ENCODE measurements at regions not wholly inside any gene's neighbourhood (a gene's known extent, or its start where the extent isn't known, plus 50 kb on each side); places are given as distances from the start of the nearest gene placed in this dataset.

GRCh38 chr3:161555320-161555719 lies 58.7 kb downstream of the OTOL1 start:
- H3K27ac Mint-ChIP-seq, result no peak overlapping the region
- peaks cover 35% of the 10 kb centered on the region for H3K27me3 Mint-ChIP-seq
- no peak for ATAC-seq
- H3K9me3 ChIP-seq (ENCODE audit: control insufficient read depth, low read length, poor library complexity, severe bottlenecking), result no peaks in the 10 kb centered on the region
- H3K4me3 Mint-ChIP-seq, result no peak overlapping the region
- H3K36me3 Mint-ChIP-seq (ENCODE audit: low read depth), result no peaks in the 10 kb centered on the region
- H3K4me1 Mint-ChIP-seq, result no peaks in the 10 kb centered on the region
- DNase-seq, result no peak

DNA sequence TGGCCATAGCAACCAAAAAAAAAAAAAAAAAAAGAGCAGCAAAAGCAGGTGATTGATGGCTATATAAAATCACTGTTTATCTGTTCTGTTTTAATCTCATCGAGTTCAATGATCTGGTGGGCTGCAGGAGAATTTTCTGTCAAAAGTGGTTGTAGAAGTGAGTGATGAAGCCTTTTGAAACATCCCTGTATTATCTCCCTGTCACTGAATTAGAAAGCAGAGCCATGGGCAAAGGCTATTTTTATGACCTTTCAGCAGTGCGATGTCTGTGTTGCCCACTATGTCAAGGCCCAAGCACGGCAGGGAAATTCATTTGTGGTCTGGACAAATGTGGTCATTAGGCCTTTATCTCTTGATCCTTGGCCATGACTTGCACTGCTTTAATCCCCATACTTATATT lies 59.9 kb downstream of the OTOL1 start:
- Mint-ChIP-seq H3K4me3 (no peak overlapping the region), H3K27ac (no peak overlapping the region), H3K27me3 (peaks cover 35% of the 10 kb centered on the region), H3K36me3 (ENCODE audit: low read depth) (no peaks in the 10 kb centered on the region), H3K4me1 (no peaks in the 10 kb centered on the region)
- no peaks in the 10 kb centered on the region for H3K9me3 ChIP-seq (ENCODE audit: control insufficient read depth, low read length, poor library complexity, severe bottlenecking)
- no peak for DNase-seq
- ATAC-seq, result no peak

- H3K4me1 Mint-ChIP-seq, result no peaks in the 10 kb centered on the region
- H3K27me3 Mint-ChIP-seq, result peaks cover 35% of the 10 kb centered on the region
- no peaks in the 10 kb centered on the region for H3K9me3 ChIP-seq (ENCODE audit: control insufficient read depth, low read length, poor library complexity, severe bottlenecking)
- ATAC-seq, result no peak
- H3K27ac Mint-ChIP-seq, result no peak overlapping the region
- no peaks in the 10 kb centered on the region for H3K36me3 Mint-ChIP-seq (ENCODE audit: low read depth)
- no peak for DNase-seq
- no peak overlapping the region for H3K4me3 Mint-ChIP-seq
These were observed 60.3 kb downstream of the OTOL1 start for GRCh38 chr3:161556941-161557340.

DNA sequence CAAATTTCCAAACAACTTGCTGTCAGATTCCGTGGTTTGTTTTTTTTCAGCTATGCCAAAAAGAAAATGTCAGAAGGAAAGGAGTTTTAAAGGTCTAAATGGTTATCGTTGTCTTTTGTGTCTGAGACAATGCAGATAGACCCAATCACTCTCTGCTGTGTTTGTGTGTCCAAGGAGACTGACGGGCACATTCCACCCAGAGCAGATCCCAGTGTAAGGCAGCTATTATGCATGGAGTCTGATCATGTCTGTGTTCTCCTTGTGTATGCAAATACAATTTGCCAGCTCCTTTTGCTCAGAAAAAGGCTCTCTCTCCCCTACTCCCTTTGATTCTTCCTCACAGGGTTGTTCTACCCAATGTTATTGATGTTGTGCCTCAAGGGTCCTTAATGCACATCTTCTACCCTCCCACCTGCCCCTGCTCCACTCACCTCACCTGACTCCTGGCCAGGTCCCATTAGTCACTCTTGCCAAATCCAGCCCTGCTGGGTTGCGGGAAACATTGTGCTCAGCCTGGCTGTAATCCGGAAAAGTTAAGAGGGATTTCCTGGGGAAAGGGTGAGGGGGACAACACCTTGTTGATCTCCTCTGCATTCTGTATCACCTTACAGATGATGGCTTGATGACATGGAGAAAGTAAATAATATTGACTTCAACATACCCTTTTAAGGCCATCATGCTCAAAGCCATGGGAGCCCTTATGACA lies 61.0 kb downstream of the OTOL1 start:
- no peak overlapping the region for H3K4me3 Mint-ChIP-seq
- H3K36me3 Mint-ChIP-seq (ENCODE audit: low read depth), result no peaks in the 10 kb centered on the region
- no peaks in the 10 kb centered on the region for H3K9me3 ChIP-seq (ENCODE audit: control insufficient read depth, low read length, poor library complexity, severe bottlenecking)
- H3K4me1 Mint-ChIP-seq, result no peaks in the 10 kb centered on the region
- peaks cover 35% of the 10 kb centered on the region for H3K27me3 Mint-ChIP-seq
- H3K27ac Mint-ChIP-seq, result no peak overlapping the region
- DNase-seq, result no peak
- no peak for ATAC-seq

- no peaks in the 10 kb centered on the region for H3K9me3 ChIP-seq (ENCODE audit: control insufficient read depth, low read length, poor library complexity, severe bottlenecking)
- DNase-seq, result no peak
- no peak for ATAC-seq
- Mint-ChIP-seq H3K4me1 (no peaks in the 10 kb centered on the region), H3K27ac (no peak overlapping the region), H3K27me3 (peaks cover 33% of the 10 kb centered on the region), H3K4me3 (no peak overlapping the region), H3K36me3 (ENCODE audit: low read depth) (no peaks in the 10 kb centered on the region)
These were observed 61.6 kb downstream of the OTOL1 start for GRCh38 chr3:161558236-161558635.

DNA sequence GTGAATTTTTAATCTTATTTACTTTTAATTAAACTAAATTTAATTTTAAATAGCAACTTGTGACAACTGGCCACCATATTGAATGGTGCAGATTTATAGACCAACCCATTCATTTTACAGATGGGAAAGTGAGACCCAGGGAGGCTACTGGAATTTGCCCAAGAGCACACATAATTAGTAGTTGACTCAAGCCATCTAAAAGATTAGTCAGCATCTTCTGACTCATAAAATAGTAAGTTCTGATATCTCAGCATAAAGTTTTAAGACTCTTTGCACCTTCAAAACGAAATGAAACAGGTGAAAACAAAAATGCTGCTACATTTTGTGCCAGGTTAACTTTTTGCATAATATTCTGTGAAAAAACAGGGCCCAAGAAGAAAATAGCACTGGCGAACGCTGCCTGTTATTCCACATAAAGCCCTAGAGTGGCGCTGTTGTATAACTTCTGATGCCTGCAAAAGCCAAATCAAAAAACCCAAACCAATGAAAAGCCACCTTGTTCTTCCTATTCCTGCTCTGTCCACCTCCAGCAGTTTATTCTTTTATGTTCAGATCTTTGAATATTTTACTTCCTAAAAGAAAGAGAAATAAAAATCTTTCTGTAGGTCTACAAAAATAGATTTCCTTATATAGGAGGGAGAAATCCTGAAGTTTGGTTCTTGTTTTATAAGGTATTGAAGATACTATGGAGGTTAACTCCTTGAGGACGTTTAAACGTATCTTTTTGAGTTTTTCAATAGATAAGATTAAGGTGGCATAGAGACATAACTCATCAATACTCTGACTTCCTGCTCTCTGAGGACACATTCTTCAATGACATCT lies 62.8 kb downstream of the OTOL1 start:
- Mint-ChIP-seq H3K27ac (no peak overlapping the region), H3K36me3 (ENCODE audit: low read depth) (no peaks in the 10 kb centered on the region), H3K27me3 (peaks cover 26% of the 10 kb centered on the region), H3K4me1 (no peaks in the 10 kb centered on the region), H3K4me3 (no peak overlapping the region)
- no peaks in the 10 kb centered on the region for H3K9me3 ChIP-seq (ENCODE audit: control insufficient read depth, low read length, poor library complexity, severe bottlenecking)
- DNase-seq, result no peak
- ATAC-seq, result no peak

GRCh38 chr3:161560008-161560637 lies 63.5 kb downstream of the OTOL1 start:
- peaks cover 21% of the 10 kb centered on the region for H3K27me3 Mint-ChIP-seq
- ATAC-seq, result no peak
- no peaks in the 10 kb centered on the region for H3K9me3 ChIP-seq (ENCODE audit: control insufficient read depth, low read length, poor library complexity, severe bottlenecking)
- no peak overlapping the region for H3K4me3 Mint-ChIP-seq
- H3K27ac Mint-ChIP-seq, result no peak overlapping the region
- no peaks in the 10 kb centered on the region for H3K36me3 Mint-ChIP-seq (ENCODE audit: low read depth)
- H3K4me1 Mint-ChIP-seq, result no peaks in the 10 kb centered on the region
- DNase-seq, result no peak

DNA sequence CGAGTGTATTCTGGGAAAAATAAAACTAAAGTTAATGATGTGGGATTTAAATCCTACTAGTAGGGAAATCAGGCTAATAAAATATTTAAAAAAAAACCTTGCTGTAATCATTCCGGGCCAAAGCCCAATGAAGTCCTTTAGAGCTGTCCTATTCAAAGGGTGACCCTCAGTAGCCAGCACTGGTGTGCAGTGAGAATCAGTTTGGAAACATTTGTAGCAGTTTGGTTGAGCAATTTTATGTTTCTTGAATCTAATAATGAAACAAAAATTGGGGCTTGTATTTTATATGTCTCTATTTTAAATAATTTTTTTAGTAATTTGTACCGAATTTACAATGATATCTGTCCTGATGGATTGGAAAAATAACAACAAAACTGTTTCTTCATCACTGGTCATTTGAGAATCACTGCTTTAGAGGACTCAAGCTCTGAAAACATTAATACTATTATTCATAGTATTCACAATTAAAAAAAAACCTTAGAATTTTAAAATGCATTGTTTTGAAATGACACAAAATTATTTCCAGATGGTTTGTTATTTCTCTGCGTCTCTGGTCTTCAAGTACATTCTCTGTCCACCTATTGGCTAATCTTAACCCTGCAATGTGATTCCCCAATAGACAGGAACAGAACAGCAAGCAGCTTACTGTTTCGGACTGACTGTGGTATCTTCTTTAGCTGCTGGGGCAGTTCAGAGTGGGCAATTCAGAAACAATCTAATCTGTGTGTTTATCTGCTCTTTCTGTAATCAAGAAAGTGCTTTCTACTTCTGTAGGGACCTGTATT lies 71.2 kb downstream of the OTOL1 start:
- no peak overlapping the region for H3K4me3 Mint-ChIP-seq
- peaks cover 6% of the 10 kb centered on the region for H3K27me3 Mint-ChIP-seq
- H3K9me3 ChIP-seq (ENCODE audit: control insufficient read depth, low read length, poor library complexity, severe bottlenecking), result no peaks in the 10 kb centered on the region
- H3K27ac Mint-ChIP-seq, result no peak overlapping the region
- no peak for DNase-seq
- no peaks in the 10 kb centered on the region for H3K36me3 Mint-ChIP-seq (ENCODE audit: low read depth)
- no peak for ATAC-seq
- no peaks in the 10 kb centered on the region for H3K4me1 Mint-ChIP-seq

DNA sequence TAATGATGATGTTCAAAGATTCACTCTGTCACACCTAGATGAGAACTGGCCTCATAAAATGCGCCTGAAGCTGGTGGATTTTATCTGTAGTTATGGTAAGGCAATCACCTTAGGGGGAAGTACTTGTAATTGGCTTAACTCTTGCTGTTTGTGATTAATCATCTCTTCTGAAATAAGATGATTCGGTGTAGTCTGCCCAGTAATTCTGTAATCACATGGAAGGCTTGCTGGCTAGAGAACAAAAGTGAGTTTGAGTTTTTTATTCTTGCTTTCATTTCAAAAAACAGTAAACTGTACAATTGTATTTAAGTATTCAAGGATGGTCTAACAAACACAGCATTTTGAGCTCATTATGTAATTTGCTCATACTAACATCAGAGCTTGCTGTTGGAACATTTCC lies 72.1 kb downstream of the OTOL1 start:
- DNase-seq (no peak), ATAC-seq (no peak)
- H3K36me3 Mint-ChIP-seq (ENCODE audit: low read depth), result no peaks in the 10 kb centered on the region
- no peaks in the 10 kb centered on the region for H3K4me1 Mint-ChIP-seq
- H3K27ac Mint-ChIP-seq, result no peak overlapping the region
- no peak overlapping the region for H3K4me3 Mint-ChIP-seq
- H3K9me3 ChIP-seq (ENCODE audit: control insufficient read depth, low read length, poor library complexity, severe bottlenecking), result no peaks in the 10 kb centered on the region
- peaks cover 6% of the 10 kb centered on the region for H3K27me3 Mint-ChIP-seq

- Mint-ChIP-seq H3K27ac (no peak overlapping the region), H3K4me1 (no peaks in the 10 kb centered on the region), H3K27me3 (peaks cover 6% of the 10 kb centered on the region), H3K36me3 (ENCODE audit: low read depth) (no peaks in the 10 kb centered on the region), H3K4me3 (no peak overlapping the region)
- ATAC-seq (no peak), DNase-seq (no peak)
- no peaks in the 10 kb centered on the region for H3K9me3 ChIP-seq (ENCODE audit: control insufficient read depth, low read length, poor library complexity, severe bottlenecking)
These were observed 75.3 kb downstream of the OTOL1 start for GRCh38 chr3:161571951-161572350.

DNA sequence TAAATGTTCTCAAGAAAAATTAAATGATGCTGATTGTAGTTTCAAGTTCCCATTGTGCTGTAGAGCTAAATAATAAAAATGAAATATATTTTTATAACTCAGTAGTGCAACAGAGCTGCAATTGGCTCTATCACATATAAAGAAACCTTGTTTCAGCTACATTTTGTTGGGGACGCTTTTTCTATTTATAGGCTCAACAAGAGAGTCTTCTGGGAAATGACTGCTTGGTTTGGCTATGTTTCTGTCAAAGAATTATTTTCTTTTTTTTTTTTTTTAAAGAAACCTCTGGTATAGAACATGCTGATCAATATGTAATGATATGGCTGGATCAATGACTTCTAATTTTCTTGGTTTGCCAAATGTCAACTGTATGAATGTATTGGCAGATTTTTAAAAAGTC lies 76.5 kb downstream of the OTOL1 start:
- no peak for ATAC-seq
- Mint-ChIP-seq H3K4me1 (no peaks in the 10 kb centered on the region), H3K27ac (no peak overlapping the region), H3K27me3 (peaks cover 5% of the 10 kb centered on the region), H3K36me3 (ENCODE audit: low read depth) (no peaks in the 10 kb centered on the region), H3K4me3 (no peak overlapping the region)
- DNase-seq, result no peak
- no peaks in the 10 kb centered on the region for H3K9me3 ChIP-seq (ENCODE audit: control insufficient read depth, low read length, poor library complexity, severe bottlenecking)

DNA sequence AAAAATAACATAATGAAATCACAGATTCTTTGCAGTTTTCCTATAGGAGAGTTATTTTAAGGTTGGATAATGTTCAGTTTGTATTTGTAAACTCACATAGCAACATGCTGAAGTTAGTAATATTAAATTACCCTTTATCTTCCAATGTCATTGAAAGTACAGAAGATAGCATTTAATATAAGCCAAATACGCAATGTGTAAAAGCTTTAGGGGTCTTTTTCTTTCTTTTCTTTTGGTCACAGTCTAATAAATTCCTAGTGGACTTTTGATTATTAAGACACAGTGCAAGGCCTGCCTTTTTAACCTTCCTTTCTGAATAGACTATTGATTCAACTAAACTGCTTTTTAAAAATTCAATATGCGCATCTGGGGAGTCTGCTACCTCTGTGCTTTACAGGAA lies 79.3 kb downstream of the OTOL1 start:
- H3K4me1 Mint-ChIP-seq, result no peaks in the 10 kb centered on the region
- H3K9me3 ChIP-seq (ENCODE audit: control insufficient read depth, low read length, poor library complexity, severe bottlenecking), result no peaks in the 10 kb centered on the region
- H3K4me3 Mint-ChIP-seq, result no peak overlapping the region
- no peak overlapping the region for H3K27ac Mint-ChIP-seq
- DNase-seq, result no peak
- no peaks in the 10 kb centered on the region for H3K27me3 Mint-ChIP-seq
- ATAC-seq, result no peak
- H3K36me3 Mint-ChIP-seq (ENCODE audit: low read depth), result no peaks in the 10 kb centered on the region

GRCh38 chr3:161576311-161576710 lies 79.7 kb downstream of the OTOL1 start:
- Mint-ChIP-seq H3K4me1 (no peaks in the 10 kb centered on the region), H3K36me3 (ENCODE audit: low read depth) (no peaks in the 10 kb centered on the region), H3K4me3 (no peak overlapping the region), H3K27ac (no peak overlapping the region), H3K27me3 (no peaks in the 10 kb centered on the region)
- no peak for DNase-seq
- H3K9me3 ChIP-seq (ENCODE audit: control insufficient read depth, low read length, poor library complexity, severe bottlenecking), result no peaks in the 10 kb centered on the region
- no peak for ATAC-seq
